Neural progenitor cell (in vitro differentiated cells): ENCODE measurements at regions not wholly inside any gene's neighbourhood (a gene's known extent, or its start where the extent isn't known, plus 50 kb on each side); places are given as distances from the start of the nearest gene placed in this dataset.
"Not testable (repeated sequence)": the region's sequence is repeated elsewhere in the genome, so short reads cannot be mapped to it uniquely, and the experiment has no call there.

Source experiments
- DNase-seq: peaks from one replicate; pipeline ENCODE4 v3.0.0-alpha.2; 2016; ENCODE audit warnings: low spot score
- H2AFZ ChIP-seq: fragments of 200-600 bp; sonication (generic); replicated peaks from 2 replicates; pipeline ENCODE4 v1.6.1; 2016; ENCODE audit warnings: antibody characterized with exemption
- H3F3A ChIP-seq: fragments of 200-600 bp; sonication (generic); 2 replicates; pipeline ENCODE4 v1.6.1; 2016; ENCODE audit warnings: antibody characterized with exemption, low read depth
- H3K27ac ChIP-seq: fragments of 200-600 bp; sonication (generic); 2 replicates; pipeline ENCODE4 v1.5.1; 2016; ENCODE audit warnings: mild to moderate bottlenecking
- H3K27me3 ChIP-seq: fragments of 200-600 bp; sonication (generic); 2 replicates; pipeline ENCODE4 v1.6.1; 2016; ENCODE audit warnings: mild to moderate bottlenecking, moderate library complexity
- H3K36me3 ChIP-seq: fragments of 200-600 bp; sonication (generic); 2 replicates; pipeline ENCODE4 v1.5.1; 2016
- H3K4me1 ChIP-seq: fragments of 200-600 bp; sonication (generic); 2 replicates; pipeline ENCODE4 v1.6.1; 2016; ENCODE audit warnings: mixed run types
- H3K4me2 ChIP-seq: fragments of 200-600 bp; sonication (generic); 2 replicates; pipeline ENCODE4 v1.6.1; 2016
- H3K4me3 ChIP-seq: fragments of 200-600 bp; sonication (generic); 2 replicates; pipeline ENCODE4 v1.5.1; 2016
- H3K79me2 ChIP-seq: fragments of 200-600 bp; sonication (generic); 2 replicates; pipeline ENCODE4 v1.6.1; 2016; ENCODE audit warnings: low read depth
- H3K9ac ChIP-seq: fragments of 200-600 bp; sonication (generic); 2 replicates; pipeline ENCODE4 v1.6.1; 2016
- H3K9me3 ChIP-seq: fragments of 200-600 bp; sonication (generic); 2 replicates; pipeline ENCODE4 v1.5.1; 2016; ENCODE audit warnings: low read depth
- H4K20me1 ChIP-seq: fragments of 200-600 bp; sonication (generic); 2 replicates; pipeline ENCODE4 v1.6.1; 2016; ENCODE audit warnings: low read depth
- H3K27ac Mint-ChIP-seq: 3 replicates; pipeline ENCODE4 v1.8.0; 2021; ENCODE audit warnings: mixed read lengths
- H3K27me3 Mint-ChIP-seq: 2 replicates; pipeline ENCODE4 v1.8.0; 2022; ENCODE audit warnings: low read depth, mild to moderate bottlenecking, inconsistent platforms, moderate library complexity, mixed read lengths; ENCODE audit not compliant: insufficient read depth
- H3K36me3 Mint-ChIP-seq: 3 replicates; pipeline ENCODE4 v1.8.0; 2021; ENCODE audit warnings: mixed read lengths
- H3K4me1 Mint-ChIP-seq: 3 replicates; pipeline ENCODE4 v1.8.0; 2021; ENCODE audit warnings: mixed read lengths
- H3K4me3 Mint-ChIP-seq: 3 replicates; pipeline ENCODE4 v1.8.0; 2021; ENCODE audit warnings: mild to moderate bottlenecking, moderate library complexity, mixed read lengths
- H3K9me3 Mint-ChIP-seq: 3 replicates; pipeline ENCODE4 v1.8.0; 2020; ENCODE audit warnings: mixed read lengths

GRCh38 chr10:38274879-38275278 is 180.7 kb downstream of the ZNF37A start:
- H3K4me3 ChIP-seq, H3K4me1 ChIP-seq, H3K36me3 ChIP-seq, H3K4me1 Mint-ChIP-seq, H3K27me3 Mint-ChIP-seq, H2AFZ ChIP-seq, H3K36me3 Mint-ChIP-seq, H3K4me3 Mint-ChIP-seq, H3K4me2 ChIP-seq, H3K27me3 ChIP-seq, H4K20me1 ChIP-seq, H3K9me3 Mint-ChIP-seq, H3K9ac ChIP-seq, H3K9me3 ChIP-seq, H3K79me2 ChIP-seq, H3F3A ChIP-seq, H3K27ac ChIP-seq, DNase-seq, H3K27ac Mint-ChIP-seq: not testable (repeated sequence)

- not testable (repeated sequence) for H3K4me2 ChIP-seq, H3K4me1 Mint-ChIP-seq, H4K20me1 ChIP-seq, H3K27me3 ChIP-seq, H3K27me3 Mint-ChIP-seq, H3K9me3 ChIP-seq, H3K36me3 Mint-ChIP-seq, H3K4me3 ChIP-seq, H3K36me3 ChIP-seq, H3K27ac ChIP-seq, H3K9ac ChIP-seq, H3K4me1 ChIP-seq, H3K27ac Mint-ChIP-seq, DNase-seq, H3K79me2 ChIP-seq, H2AFZ ChIP-seq, H3K4me3 Mint-ChIP-seq, H3F3A ChIP-seq
- peaks cover 10% of the 10 kb centered on the region for H3K9me3 Mint-ChIP-seq
These were observed 198.4 kb downstream of the ZNF37A start for GRCh38 chr10:38292560-38292959.

DNA sequence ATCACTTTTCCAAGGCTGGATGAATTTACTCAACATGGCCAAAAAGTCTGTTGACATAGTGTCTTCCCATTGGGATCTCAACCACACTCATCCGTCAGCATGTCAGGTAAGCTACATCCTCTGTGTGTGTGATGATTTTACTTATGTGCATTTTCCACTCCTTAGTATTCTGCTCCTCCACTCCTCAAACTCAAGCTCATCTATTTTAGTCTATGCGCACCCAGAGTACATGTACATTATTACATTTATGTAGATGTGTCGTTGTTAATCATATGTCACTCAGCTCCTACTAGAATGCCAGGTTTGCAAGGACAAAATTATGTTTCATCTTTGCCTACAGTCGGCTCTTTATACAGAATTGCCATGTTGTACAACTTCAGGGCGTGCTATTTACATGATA is 216.0 kb downstream of the ZNF37A start:
- not testable (repeated sequence) for H2AFZ ChIP-seq, H3K9ac ChIP-seq, H3K27ac Mint-ChIP-seq, H3K27me3 ChIP-seq, H3K27ac ChIP-seq, H3K4me1 ChIP-seq, H3F3A ChIP-seq, H4K20me1 ChIP-seq, DNase-seq, H3K36me3 Mint-ChIP-seq, H3K9me3 Mint-ChIP-seq, H3K79me2 ChIP-seq, H3K36me3 ChIP-seq, H3K4me2 ChIP-seq, H3K4me3 Mint-ChIP-seq, H3K27me3 Mint-ChIP-seq, H3K4me1 Mint-ChIP-seq, H3K9me3 ChIP-seq, H3K4me3 ChIP-seq

GRCh38 chr10:38315090-38315805 is 221.1 kb downstream of the ZNF37A start:
- H3K27me3 Mint-ChIP-seq, H3K79me2 ChIP-seq, H3K27ac Mint-ChIP-seq, H3K36me3 Mint-ChIP-seq, H3K4me1 Mint-ChIP-seq, H3K4me3 ChIP-seq, H3K9me3 ChIP-seq, H3K9ac ChIP-seq, H3K4me1 ChIP-seq, H3K27ac ChIP-seq, H3K9me3 Mint-ChIP-seq, H2AFZ ChIP-seq, H3K4me3 Mint-ChIP-seq, H3K27me3 ChIP-seq, H4K20me1 ChIP-seq, H3K36me3 ChIP-seq, H3F3A ChIP-seq, H3K4me2 ChIP-seq, DNase-seq: not testable (repeated sequence)

- not testable (repeated sequence) for H3K79me2 ChIP-seq, H3K4me1 ChIP-seq, H3K9ac ChIP-seq, DNase-seq, H3K27ac Mint-ChIP-seq, H3K9me3 ChIP-seq, H3K27me3 Mint-ChIP-seq, H4K20me1 ChIP-seq, H3K27me3 ChIP-seq, H3K27ac ChIP-seq, H3K4me3 ChIP-seq, H3K4me2 ChIP-seq, H3K4me3 Mint-ChIP-seq, H3K9me3 Mint-ChIP-seq, H3K36me3 Mint-ChIP-seq, H3K4me1 Mint-ChIP-seq, H3K36me3 ChIP-seq, H2AFZ ChIP-seq, H3F3A ChIP-seq
These were observed 227.3 kb downstream of the ZNF37A start for GRCh38 chr10:38321393-38321792.

DNA sequence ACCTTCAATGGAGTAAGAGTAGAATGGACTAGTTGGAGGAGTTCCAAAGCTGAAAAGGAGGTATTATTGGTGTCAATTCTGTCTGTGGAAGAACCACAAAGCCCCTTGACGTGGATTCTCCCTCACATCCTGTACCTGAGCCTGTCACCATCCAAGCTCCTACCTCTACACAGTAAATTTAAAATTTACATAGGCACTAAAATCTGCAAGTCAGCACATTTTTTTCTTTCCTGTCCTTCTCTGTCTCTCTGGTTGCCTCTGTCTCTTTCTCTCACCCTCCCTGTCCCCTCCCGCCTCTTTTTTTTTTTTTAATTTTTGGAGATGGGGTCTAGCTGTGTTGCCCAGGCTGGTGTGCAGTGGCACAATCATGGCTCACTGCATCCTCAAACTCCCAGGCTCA is 236.2 kb downstream of the ZNF37A start:
- H3K4me2 ChIP-seq, H3K79me2 ChIP-seq, H3K27me3 ChIP-seq, DNase-seq, H3K27ac ChIP-seq, H3K9me3 Mint-ChIP-seq, H3K4me1 Mint-ChIP-seq, H3K9me3 ChIP-seq, H3F3A ChIP-seq, H3K36me3 Mint-ChIP-seq, H3K9ac ChIP-seq, H3K27ac Mint-ChIP-seq, H3K36me3 ChIP-seq, H3K4me3 Mint-ChIP-seq, H3K4me1 ChIP-seq, H2AFZ ChIP-seq, H3K4me3 ChIP-seq, H3K27me3 Mint-ChIP-seq, H4K20me1 ChIP-seq: not testable (repeated sequence)

DNA sequence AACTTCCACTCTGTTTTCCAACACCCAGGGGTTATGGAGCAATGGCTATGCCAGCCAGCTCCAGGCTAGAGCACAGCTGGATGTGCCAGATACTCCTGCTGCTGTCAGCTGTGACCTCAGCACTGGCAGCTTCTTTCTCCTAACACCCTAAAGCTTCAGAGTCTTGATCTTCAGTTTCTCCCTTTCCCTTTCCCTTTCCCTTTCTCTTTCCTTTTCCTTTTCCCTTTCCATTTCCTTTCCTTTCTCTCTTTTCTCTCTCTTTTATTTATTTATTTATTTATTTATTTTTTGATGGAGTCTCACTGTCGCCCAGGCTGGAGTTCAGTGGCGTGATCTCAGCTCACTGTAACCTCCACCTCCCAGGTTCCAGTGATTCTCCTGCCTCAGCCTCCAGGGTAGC is 237.0 kb downstream of the ZNF37A start:
- H3K9me3 ChIP-seq, H3K36me3 Mint-ChIP-seq, H3K4me3 ChIP-seq, H3K4me1 Mint-ChIP-seq, H3K79me2 ChIP-seq, H3F3A ChIP-seq, H3K27ac Mint-ChIP-seq, H3K27me3 ChIP-seq, DNase-seq, H3K27me3 Mint-ChIP-seq, H3K4me3 Mint-ChIP-seq, H3K27ac ChIP-seq, H2AFZ ChIP-seq, H3K36me3 ChIP-seq, H3K4me2 ChIP-seq, H3K9me3 Mint-ChIP-seq, H3K4me1 ChIP-seq, H4K20me1 ChIP-seq, H3K9ac ChIP-seq: not testable (repeated sequence)

DNA sequence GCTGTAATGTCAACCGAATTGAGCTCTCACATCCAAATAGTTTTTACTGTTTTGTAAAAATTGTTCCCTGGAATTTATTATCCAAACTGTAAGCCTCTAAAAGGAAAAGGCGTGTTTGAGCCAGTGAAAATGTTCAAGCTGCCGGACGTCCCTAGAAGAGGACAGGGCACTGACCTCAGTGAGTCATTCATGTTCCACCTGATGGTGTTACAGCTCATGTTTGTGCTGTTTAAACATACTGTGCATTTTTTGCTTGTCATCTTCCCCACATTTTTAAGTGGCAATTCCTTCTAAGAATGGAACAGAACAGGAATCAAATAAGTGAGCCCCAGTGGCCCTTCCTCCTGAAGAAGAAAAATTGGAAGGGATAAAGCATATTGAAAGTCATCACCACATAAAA is 239.6 kb downstream of the ZNF37A start:
- H3K4me1 ChIP-seq, H3K27ac Mint-ChIP-seq, H3F3A ChIP-seq, H3K4me3 ChIP-seq, H3K27me3 ChIP-seq, H3K4me2 ChIP-seq, DNase-seq, H3K79me2 ChIP-seq, H3K4me1 Mint-ChIP-seq, H3K36me3 ChIP-seq, H4K20me1 ChIP-seq, H3K27me3 Mint-ChIP-seq, H3K9ac ChIP-seq, H3K36me3 Mint-ChIP-seq, H3K9me3 ChIP-seq, H3K4me3 Mint-ChIP-seq, H3K9me3 Mint-ChIP-seq, H2AFZ ChIP-seq, H3K27ac ChIP-seq: not testable (repeated sequence)
